ENCODE measurements at regions not wholly inside any gene's neighbourhood (a gene's known extent, or its start where the extent isn't known, plus 50 kb on each side); places are given as distances from the start of the nearest gene placed in this dataset.

DNA sequence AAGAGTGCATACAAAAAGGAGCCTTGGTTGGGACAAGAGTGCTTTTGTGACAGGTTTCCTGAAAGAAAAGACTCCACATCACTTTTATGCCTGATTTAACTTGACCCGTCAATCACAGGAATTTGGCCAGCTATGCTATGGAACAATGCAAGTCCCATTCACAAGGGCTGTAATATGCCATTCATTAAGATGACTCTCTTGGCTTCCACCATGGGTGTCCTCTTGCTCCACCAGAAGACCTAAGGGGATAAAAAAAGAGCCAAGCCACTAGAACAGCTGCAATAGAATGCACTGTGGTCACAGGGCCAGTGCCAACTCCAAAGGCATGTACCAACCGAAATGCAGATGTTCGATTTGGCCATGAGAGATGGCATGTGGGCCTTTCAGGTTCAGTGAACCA lies 480.1 kb upstream of the MPDZ start:
- no peak overlapping the region for H3K27ac ChIP-seq
- no peak for DNase-seq
- H3K27me3 ChIP-seq: no peaks in the 10 kb centered on the region
- no peaks in the 10 kb centered on the region for H3K9me3 ChIP-seq
- no peaks in the 10 kb centered on the region for H3K36me3 ChIP-seq
- TF ChIP-seq CTCF (IDR thresholded peaks at IDR 0.05): no peak
- TF ChIP-seq POLR2A (IDR thresholded peaks at IDR 0.05): no peak
- H3K4me1 ChIP-seq: no peaks in the 10 kb centered on the region
- H3K4me3 ChIP-seq: no peak overlapping the region

DNA sequence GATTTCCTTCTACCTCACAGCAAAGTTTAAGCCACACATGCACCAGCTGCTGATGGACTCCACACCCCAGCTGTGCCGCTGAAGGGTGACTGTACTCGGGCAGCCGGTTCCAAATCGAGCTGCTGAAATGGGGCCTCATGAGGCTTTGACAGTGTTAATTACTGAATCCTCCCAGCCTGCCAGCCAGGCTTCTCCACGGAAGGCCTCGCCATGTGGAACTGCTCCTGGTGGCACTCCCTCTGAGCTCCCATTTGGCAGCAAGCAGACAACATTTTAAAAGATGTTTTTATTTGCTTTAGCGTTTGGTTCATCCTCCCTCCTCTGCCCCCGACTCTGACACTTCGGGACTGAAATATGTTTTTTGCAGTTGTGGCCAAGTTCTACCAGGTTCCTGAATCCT lies 479.4 kb upstream of the MPDZ start:
- Histone ChIP-seq H3K27me3 (no peaks in the 10 kb centered on the region), H3K27ac (no peak overlapping the region), H3K4me1 (no peaks in the 10 kb centered on the region), H3K4me3 (no peak overlapping the region), H3K36me3 (no peaks in the 10 kb centered on the region), H3K9me3 (no peaks in the 10 kb centered on the region)
- TF ChIP-seq CTCF (IDR thresholded peaks at IDR 0.05) (no peak), POLR2A (IDR thresholded peaks at IDR 0.05) (no peak)
- DNase-seq: no peak

DNA sequence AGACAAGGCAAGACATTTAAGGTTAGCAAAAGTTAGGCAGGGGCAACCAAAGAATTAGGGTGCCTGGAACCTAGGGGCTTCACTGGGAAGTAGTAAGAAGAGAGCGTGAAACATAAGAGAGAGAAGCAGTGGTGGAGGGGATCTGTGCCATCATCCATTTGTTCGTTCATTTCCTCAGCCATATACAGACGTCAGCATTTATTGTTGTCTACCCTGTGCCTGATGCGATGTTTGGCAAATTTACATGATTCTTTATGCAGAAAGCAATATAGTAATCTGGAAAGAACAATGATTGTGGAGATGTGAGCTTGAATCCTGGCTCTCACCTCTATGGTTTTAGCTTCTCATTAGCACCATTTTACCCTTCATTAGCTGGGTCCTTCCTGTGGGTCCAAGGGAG lies 477.5 kb upstream of the MPDZ start:
- Histone ChIP-seq H3K4me3 (no peak overlapping the region), H3K27me3 (no peaks in the 10 kb centered on the region), H3K36me3 (no peaks in the 10 kb centered on the region), H3K4me1 (no peaks in the 10 kb centered on the region), H3K27ac (no peak overlapping the region), H3K9me3 (no peaks in the 10 kb centered on the region)
- no peak for TF ChIP-seq CTCF (IDR thresholded peaks at IDR 0.05)
- TF ChIP-seq POLR2A (IDR thresholded peaks at IDR 0.05): no peak
- no peak for DNase-seq

- Histone ChIP-seq H3K9me3 (no peaks in the 10 kb centered on the region), H3K27me3 (no peaks in the 10 kb centered on the region), H3K27ac (no peak overlapping the region), H3K36me3 (no peaks in the 10 kb centered on the region), H3K4me1 (no peaks in the 10 kb centered on the region), H3K4me3 (no peak overlapping the region)
- DNase-seq: no peak
- TF ChIP-seq CTCF (IDR thresholded peaks at IDR 0.05): no peak
- TF ChIP-seq POLR2A (IDR thresholded peaks at IDR 0.05): no peak
Observed at GRCh38 chr9:13755551-13755950, 476.1 kb upstream of the MPDZ start.

DNA sequence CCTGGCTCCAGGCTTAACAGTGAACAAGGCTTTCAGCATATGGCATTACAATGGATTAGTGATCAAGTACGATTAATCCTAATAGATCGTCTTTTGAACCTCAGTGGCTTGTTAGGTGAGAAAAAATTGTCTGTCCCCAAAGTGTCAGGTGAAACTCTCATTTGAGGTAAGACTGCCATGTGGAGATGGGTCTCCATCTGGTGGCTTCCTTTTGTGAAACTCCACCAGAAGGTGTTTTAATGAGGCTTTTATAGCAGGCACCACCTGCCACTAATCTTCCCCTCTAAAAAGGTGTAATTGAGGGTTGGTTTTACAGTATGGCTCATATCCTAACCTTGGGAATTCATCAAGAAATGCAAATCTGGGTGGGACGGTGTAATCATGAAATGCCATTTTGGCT lies 471.1 kb upstream of the MPDZ start:
- Histone ChIP-seq H3K9me3 (no peaks in the 10 kb centered on the region), H3K27ac (no peak overlapping the region), H3K4me3 (no peak overlapping the region), H3K4me1 (no peaks in the 10 kb centered on the region), H3K27me3 (no peaks in the 10 kb centered on the region), H3K36me3 (no peaks in the 10 kb centered on the region)
- TF ChIP-seq POLR2A (IDR thresholded peaks at IDR 0.05) (no peak), CTCF (IDR thresholded peaks at IDR 0.05) (no peak)
- DNase-seq: no peak

DNA sequence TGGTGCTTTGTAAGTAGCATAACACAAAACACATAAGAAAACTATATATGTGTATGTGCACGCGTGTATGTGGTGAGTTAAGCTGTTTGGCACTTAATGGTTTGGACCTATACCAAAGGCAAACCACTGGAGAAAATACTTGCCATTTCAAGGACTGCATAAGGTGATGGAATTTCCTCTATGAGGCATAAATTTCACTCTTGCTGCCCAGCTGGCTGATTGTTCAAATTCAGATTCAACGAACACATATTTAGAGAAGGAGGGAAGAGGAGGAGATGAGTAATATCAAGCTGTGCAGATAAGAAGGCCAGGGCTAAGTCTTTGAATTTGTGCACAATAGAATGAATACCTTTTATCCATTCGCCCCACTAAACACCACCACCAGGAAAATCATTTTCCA lies 470.6 kb upstream of the MPDZ start:
- no peaks in the 10 kb centered on the region for H3K4me1 ChIP-seq
- H3K4me3 ChIP-seq: no peak overlapping the region
- no peaks in the 10 kb centered on the region for H3K27me3 ChIP-seq
- no peak overlapping the region for H3K27ac ChIP-seq
- no peak for TF ChIP-seq CTCF (IDR thresholded peaks at IDR 0.05)
- DNase-seq: no peak
- no peaks in the 10 kb centered on the region for H3K36me3 ChIP-seq
- H3K9me3 ChIP-seq: no peaks in the 10 kb centered on the region

All from Peyer's patch (tissue), 4 donors.